GM12892 (cell line): ENCODE measurements at regions not wholly inside any gene's neighbourhood (a gene's known extent, or its start where the extent isn't known, plus 50 kb on each side); places are given as distances from the start of the nearest gene placed in this dataset.

ENCODE experiments used
- POLR2A ChIP-seq: IDR thresholded peaks from 2 replicates; pipeline ENCODE4 v1.6.1; 2011; ENCODE audit warnings: low read depth, low read length, control low read depth
- POLR2AphosphoS5 ChIP-seq: IDR thresholded peaks from 2 replicates; pipeline ENCODE4 v1.6.1; 2011; ENCODE audit warnings: low read depth, low read length, control low read depth

GRCh38 chr5:124043456-124043855, 531.5 kb downstream of the CSNK1G3 start:
- TF ChIP-seq POLR2A = no peak
- no peak for TF ChIP-seq POLR2AphosphoS5
